GM19099 (cell line): ENCODE measurements at regions not wholly inside any gene's neighbourhood (a gene's known extent, or its start where the extent isn't known, plus 50 kb on each side); places are given as distances from the start of the nearest gene placed in this dataset.

ENCODE experiments used
- POLR2A ChIP-seq: IDR thresholded peaks from 3 replicates; pipeline ENCODE4 v1.6.1; 2011; ENCODE audit warnings: low read depth; ENCODE audit not compliant: insufficient read length; ENCODE audit errors: extremely low read depth

DNA sequence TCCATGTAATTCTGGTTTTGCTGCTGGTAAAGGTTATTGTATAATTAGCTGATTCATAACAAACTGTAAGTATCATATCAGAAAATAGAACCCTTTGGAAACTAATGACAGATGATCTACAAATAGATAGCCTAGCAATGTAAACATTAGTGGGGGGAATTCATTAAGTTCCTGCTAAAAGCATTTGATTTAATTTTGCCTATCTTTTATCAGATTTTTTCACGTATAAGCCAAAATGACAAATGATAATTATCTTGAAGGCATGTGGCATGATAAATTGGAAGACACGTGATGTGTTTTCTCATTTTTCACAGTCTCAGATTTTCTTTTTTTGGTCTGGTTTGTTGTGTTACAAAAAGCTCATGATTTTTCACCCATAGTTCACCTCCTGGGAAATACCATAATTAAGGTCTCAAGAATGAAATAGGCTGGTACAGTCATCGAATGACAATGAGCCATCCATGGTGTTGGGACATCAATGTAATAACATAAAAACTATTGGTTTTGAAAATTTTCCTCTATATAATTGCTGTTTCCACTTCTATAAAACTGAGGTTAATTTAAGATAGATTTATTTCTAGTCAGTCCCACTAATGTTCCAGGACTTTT is 325.9 kb upstream of the TBL1XR1 start:
- TF ChIP-seq POLR2A, result no peak

DNA sequence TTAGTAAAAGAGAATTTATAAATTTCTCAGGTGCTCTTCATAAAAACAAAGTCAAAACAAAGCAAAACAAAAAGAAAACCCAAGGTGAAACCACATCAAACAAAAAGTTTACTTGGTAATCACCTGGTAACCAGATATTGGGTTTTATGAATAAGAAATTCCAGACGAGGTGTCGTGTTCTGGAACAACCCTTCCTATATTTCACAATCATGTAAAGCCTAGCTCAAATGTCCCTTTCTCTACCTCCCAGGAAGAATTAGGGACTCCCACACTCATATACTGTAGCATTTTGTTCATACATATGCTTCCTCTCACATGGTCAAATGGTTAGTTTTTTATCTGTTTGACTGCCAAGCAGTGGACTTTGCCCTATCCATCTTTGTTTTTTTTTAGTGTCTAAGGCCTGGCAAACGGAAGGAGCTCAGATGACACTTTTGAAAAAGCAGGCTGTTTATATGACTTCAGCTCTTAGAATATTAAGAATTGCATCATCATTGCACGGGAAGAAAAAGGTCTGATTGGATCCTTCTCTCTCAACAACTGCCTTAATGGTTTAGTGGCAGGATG is 326.7 kb upstream of the TBL1XR1 start:
- TF ChIP-seq POLR2A, result no peak

DNA sequence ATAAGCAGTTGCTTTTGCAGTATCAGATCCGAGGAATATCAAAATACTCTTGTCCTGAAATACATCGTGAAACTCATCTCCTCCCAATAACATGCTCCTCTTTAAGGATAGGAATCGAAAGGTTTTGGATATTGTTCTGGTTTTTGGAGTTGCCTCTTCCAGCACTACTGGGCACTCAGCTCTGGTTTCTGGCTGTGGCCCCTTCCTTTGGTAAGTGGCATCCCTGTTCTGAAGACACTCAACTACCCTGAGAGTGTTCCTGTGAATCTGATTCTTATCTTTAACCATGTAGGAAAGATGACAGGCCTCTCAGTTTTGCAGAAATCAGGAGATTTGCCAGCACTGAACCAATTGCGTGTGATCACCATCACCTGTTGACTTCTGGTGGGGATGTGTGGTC is 327.5 kb upstream of the TBL1XR1 start:
- no peak for TF ChIP-seq POLR2A

DNA sequence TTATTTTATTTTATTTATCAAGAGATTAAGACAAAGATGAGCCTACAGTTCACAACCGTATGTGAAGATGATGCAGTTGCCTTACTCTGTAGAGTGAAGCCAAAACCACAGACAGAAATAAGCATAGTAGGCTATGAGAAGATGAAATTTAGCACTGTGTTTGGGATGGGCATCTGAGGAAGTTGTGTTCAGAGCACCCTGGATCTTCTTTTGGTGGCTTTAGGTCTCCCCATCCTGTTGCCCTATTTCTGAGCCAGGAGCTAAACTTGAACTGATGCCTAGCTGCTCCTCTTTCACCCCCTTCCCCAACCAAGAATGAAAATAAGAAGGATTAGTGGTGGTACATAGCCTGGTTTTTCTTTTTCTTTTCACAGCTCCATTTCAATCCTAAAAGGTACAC is 328.1 kb upstream of the TBL1XR1 start:
- no peak for TF ChIP-seq POLR2A

DNA sequence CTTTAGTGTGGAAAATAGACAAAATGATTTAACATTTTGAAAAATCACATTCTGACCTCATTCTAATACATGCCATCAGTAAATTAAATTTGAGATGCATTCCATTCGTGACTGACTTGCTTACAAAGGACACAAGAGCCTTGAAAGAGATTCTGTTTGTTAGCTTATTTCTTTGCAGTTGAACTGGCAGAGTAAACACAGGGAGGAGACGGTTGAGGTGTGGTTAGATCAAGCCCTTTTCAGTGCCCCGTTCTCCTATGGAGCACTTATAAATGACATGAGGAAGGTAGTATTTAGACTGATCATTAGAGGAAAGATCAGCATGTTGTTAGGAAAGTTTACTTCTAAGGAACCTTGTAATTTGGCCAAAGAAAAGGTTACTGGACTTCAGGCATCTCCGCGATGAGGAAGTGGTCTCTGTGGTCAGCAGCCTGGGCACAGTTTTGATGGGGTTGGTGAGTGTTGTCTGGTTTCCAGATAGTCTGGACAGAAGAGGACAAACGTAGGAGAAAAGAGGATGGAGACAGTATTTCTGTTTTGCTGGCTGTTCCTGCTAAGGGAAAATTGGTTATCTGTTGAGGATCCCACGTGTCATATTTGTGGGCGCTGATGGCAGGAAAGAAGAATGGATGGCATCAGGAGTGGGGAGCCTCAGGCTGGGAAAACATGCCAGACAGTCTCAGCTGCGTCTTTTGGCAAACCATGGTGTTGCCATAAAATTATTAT is 328.9 kb upstream of the TBL1XR1 start:
- TF ChIP-seq POLR2A, result no peak

DNA sequence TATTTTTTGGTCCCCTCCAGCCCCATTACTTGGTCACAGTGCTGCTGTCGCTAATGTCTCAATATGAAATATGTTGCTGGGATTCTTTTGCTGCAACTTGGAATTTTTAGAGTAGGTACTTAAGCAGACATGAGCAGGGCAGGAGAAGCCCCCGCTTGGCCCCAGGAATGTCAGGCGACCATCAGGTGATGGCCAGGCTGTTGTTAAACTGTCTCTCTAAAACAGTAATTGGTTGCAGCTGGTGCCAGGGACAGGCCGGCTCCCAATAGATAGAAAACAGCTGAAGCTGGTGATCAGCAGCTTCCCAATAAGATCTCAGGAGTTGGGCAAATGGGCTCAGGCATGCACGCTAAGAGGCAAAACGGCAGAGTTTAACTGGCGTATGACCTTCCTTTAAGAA is 329.9 kb upstream of the TBL1XR1 start:
- TF ChIP-seq POLR2A, result no peak

DNA sequence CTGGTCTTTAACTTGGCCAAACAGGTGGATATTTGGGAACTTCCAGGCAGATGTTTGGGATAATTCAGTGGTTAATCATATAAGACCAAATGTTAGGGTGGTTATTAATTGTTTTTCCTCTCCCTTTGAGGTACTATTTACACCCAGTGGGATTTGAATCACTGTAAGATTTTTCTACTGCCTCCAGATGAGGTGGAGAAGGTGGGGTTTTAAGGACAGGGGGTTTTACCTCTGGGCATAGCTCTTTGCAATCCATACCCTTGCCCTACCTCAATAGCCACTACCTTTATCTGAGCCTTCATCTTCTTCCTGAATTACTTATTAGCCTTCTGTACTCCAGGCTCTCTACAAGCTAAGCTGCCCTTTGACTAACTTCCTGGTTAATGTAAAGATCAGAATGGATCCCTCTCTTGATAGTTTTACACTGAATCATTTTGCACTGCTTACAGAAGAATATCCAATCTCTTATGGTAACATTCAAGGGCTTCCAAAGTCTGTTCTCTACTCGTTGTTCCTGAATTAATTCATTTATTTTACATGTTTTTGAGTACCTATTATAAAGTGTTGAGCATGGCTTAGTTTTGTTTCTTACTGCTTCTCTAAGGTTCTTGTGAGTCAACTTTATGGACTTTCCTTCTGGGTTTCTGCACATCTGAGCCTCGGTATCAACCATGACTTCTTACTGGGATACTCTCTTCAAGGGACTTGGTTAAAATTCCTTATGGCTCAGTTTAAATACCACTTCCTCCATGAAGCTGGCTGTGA is 331.2 kb upstream of the TBL1XR1 start:
- TF ChIP-seq POLR2A, result no peak

DNA sequence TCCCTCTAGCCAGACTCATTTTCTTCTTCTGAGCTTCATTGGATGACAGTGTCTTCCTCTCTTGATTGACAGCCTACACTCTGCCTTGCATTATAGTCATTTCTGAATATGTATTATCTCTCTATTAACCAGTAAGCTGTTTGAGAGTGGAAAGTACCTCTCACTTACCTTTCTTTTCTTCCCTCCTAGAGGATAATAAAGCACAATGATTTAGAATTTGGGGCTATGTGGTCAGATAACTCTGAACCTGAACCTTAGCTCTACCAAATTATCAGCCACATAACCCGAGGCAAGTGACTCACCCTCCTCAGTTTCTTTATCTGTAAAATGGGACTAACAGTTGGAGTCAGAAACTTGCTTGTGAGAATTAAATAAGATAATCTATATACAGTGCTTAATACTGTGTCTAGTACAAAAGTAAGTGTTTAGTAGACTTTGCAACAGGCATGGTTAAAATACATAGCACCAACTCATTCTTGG is 331.8 kb upstream of the TBL1XR1 start:
- no peak for TF ChIP-seq POLR2A

DNA sequence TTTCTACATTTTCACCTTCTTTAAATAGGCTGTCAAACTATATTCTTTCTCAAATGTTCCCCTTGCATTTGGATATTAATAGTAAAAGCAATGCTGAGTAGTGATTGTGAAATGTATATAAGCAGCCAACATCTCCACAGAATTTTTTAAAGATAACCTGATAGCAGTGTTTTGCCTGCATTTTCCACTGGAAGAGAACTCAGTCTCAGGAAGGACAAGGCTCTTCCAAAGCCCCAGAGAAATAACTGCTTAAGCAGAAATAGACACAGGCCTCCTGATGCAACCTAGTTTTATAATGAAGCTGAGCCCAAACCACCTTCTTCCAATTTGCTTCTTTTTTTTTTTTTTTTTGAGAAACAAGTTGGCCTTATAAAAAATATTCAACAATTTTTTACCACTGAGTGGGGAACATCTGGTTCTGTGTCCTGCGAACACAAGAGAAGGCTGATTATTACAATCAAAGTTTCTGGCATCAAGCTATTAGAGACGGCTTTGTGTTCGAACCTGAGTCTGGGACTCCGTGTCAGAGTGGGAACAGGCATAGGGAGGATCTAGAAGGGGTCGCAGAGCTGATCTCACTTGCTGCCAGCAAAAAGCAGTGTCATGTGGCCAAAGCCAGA is 332.5 kb upstream of the TBL1XR1 start:
- TF ChIP-seq POLR2A, result no peak

DNA sequence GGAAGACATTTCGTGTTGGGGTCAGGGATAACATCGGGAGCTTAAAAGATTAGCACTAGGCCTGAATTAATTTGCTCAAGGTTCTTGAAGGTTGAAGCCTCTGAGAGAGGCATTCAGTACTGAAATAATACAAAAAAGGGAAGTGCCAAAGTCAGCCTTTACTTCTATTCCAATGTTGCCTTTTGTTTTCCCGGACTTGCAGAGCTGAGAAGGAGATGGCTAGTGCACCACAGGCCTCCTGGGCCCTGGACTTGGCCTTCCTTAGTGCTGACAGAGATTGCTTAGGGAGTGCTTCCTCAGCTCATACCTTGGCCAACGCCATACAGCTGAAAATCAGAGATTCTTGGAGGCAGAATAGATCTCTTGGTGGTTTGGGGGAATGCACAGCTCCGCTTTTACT is 333.6 kb upstream of the TBL1XR1 start:
- TF ChIP-seq POLR2A, result no peak

DNA sequence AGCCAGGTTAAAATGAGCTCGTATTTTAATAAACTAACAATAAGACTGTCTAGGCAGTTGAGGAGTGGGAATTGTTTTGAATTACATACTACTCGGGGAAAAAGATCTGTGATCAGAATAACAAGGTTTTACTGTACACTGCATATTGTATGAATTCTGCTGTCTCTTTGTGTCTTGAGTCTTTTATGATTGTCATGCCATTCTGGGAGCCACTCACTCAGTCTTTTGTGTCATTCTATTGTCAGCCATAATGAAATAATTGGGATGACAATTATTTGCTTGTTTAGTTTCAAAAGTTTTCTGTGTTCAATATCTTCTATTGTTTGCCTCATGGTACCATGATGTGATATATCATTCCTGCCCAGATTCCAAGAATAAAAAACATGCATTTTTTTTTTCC is 339.6 kb upstream of the TBL1XR1 start:
- no peak for TF ChIP-seq POLR2A

DNA sequence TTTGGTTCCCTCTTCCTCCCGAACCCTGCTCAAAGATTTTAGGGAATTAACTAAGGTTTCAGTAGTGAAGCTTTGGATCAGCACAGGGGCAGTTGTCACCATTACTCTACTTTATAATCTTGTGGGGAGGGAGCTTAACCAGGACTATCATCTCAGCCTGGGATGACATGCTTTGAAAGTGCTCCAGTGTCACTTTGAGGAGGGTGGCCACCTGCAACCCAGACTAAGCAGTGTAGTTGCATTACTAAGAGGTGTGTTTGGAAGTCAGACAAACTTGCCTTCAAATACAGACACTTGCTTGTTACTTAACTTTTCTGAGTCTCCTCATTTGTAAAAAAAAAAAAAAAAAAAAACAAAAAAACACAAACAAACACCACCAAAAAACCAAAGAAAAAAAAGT is 340.3 kb upstream of the TBL1XR1 start:
- TF ChIP-seq POLR2A, result no peak

DNA sequence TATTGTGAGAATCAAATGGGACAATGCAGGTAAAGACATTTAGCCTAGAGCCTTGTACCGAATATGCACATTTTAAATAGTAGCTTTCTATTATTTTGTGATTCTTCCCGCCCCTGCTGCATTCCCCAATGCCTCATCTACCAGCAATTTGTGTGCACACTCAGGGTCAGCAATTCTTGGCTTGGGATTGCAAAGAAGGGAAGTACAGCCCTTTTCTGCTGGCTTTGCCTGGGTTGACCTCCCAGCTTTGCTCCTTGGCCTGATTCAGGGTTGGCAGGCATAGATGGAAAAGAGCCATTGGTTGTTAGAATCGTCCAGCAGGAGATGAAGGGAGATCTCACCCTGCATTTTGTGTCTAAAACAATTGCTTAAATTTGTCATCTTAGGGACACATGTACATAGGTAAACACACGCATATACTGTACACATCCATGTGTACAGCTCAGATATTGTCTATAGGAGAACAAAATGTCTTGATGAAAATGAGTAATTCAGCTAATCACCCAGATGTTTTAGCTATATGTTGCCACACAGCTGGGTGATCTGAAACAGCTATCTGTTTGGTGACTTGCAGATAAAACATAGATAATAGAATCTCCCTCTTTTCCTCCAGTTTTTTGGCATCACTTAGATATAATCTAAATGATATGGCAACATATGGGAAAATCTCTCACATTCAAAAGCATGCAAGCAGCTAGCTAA is 340.9 kb upstream of the TBL1XR1 start:
- no peak for TF ChIP-seq POLR2A
